SK-N-SH (cell line): ENCODE measurements at regions not wholly inside any gene's neighbourhood (a gene's known extent, or its start where the extent isn't known, plus 50 kb on each side); places are given as distances from the start of the nearest gene placed in this dataset.
A peak's percentile ranks its signal among the peaks of the same experiment; 100 is the strongest.

ENCODE experiments used
- CTCF ChIA-PET: fragments of 300-600, 350-600 bp; formaldehyde crosslinking; extraction: SDS; loops from one replicate; lab custom pipeline; 2021; lab: Yijun Ruan, JAX
- POLR2A ChIA-PET: fragments of 350-600 bp; sonication (Branson Sonifier 250); formaldehyde crosslinking; extraction: SDS; loops from one replicate; lab custom pipeline; 2020; ENCODE audit warnings: antibody characterized with exemption, inconsistent platforms; lab: Yijun Ruan, JAX
- DNase-seq: peaks from one replicate; pipeline ENCODE4 v3.0.0; 2012
- H2AFZ ChIP-seq: fragments of 200-600 bp; sonication (generic); 2 replicates; pipeline ENCODE4 v1.8.1; 2016; ENCODE audit warnings: antibody characterized with exemption, mild to moderate bottlenecking, low read depth
- H3F3A ChIP-seq: fragments of 200-600 bp; sonication (generic); replicated peaks from 2 replicates; pipeline ENCODE3; 2016; ENCODE audit warnings: antibody characterized with exemption, mild to moderate bottlenecking; ENCODE audit not compliant: insufficient read depth
- H3K27ac ChIP-seq, 2 experiments: fragments of 200-500 bp in 1 of 2; fragments of 200-600 bp in 1 of 2; sonication (Bioruptor generic) in 1 of 2; sonication (generic), shearing (Covaris generic) in 1 of 2; 2 replicates each; pipeline versions ENCODE4 v1.5.1 to v1.6.1; 2014 to 2016; ENCODE audit warnings: low read depth in 2 of 2, inconsistent platforms in 1 of 2, low read length in 1 of 2, mild to moderate bottlenecking in 1 of 2, mixed read lengths in 1 of 2
- H3K27me3 ChIP-seq: fragments of 200-600 bp; sonication (generic), shearing (Covaris generic); 2 replicates; pipeline ENCODE4 v1.6.1; 2016; ENCODE audit warnings: mixed run types; ENCODE audit not compliant: insufficient read depth
- H3K36me3 ChIP-seq, 2 experiments: fragments of 200-500 bp in 1 of 2; fragments of 200-600 bp in 1 of 2; sonication (Bioruptor generic) in 1 of 2; sonication (generic) in 1 of 2; replicated peaks in 1 of 2; 2 replicates each; pipeline versions ENCODE3 to v1.5.1; 2014 to 2016; ENCODE audit warnings: low read length in 1 of 2, mild to moderate bottlenecking in 1 of 2; ENCODE audit not compliant: insufficient read depth in 2 of 2, control insufficient read depth in 1 of 2
- H3K4me1 ChIP-seq, 2 experiments: fragments of 200-500 bp in 1 of 2; fragments of 200-600 bp in 1 of 2; sonication (Bioruptor generic) in 1 of 2; sonication (generic), shearing (Covaris generic) in 1 of 2; 2 replicates each; pipeline versions ENCODE4 v1.5.1 to v1.6.1; 2014 to 2016; ENCODE audit warnings: low read depth in 1 of 2, low read length in 1 of 2, mixed run types in 1 of 2; ENCODE audit not compliant: insufficient read depth in 2 of 2, control insufficient read depth in 1 of 2
- H3K4me2 ChIP-seq: fragments of 200-600 bp; sonication (generic), shearing (Covaris generic); 2 replicates; pipeline ENCODE4 v1.6.1; 2017; ENCODE audit warnings: mixed run types
- H3K4me3 ChIP-seq, 2 experiments: fragments of 200-500 bp in 1 of 2; fragments of 200-600 bp in 1 of 2; sonication (Bioruptor generic) in 1 of 2; sonication (generic), shearing (Covaris generic) in 1 of 2; 2 replicates each; pipeline versions ENCODE4 v1.5.1 to v1.8.1; 2014 to 2016; ENCODE audit warnings: low read depth in 2 of 2, inconsistent platforms in 1 of 2, low read length in 1 of 2, mild to moderate bottlenecking in 1 of 2, mixed read lengths in 1 of 2, moderate library complexity in 1 of 2
- H3K79me2 ChIP-seq: fragments of 200-600 bp; sonication (generic); 2 replicates; pipeline ENCODE4 v1.8.1; 2017; ENCODE audit warnings: mild to moderate bottlenecking; ENCODE audit not compliant: insufficient read depth
- H3K9ac ChIP-seq: fragments of 200-600 bp; sonication (generic); 2 replicates; pipeline ENCODE4 v1.6.1; 2017; ENCODE audit warnings: mixed run types
- H3K9me2 ChIP-seq: fragments of 200-600 bp; sonication (generic); 2 replicates; pipeline ENCODE4 v1.6.1; 2017; ENCODE audit warnings: mixed run types
- H3K9me3 ChIP-seq: fragments of 200-600 bp; sonication (generic); 2 replicates; pipeline ENCODE4 v1.6.1; 2017; ENCODE audit warnings: mixed run types, mild to moderate bottlenecking, moderate library complexity
- H4K20me1 ChIP-seq: fragments of 200-600 bp; sonication (generic); 2 replicates; pipeline ENCODE4 v1.6.1; 2017; ENCODE audit warnings: mild to moderate bottlenecking, mixed run types; ENCODE audit not compliant: insufficient read depth
- EP300 ChIP-seq, 2 experiments: IDR thresholded peaks; 2 replicates each; pipeline versions ENCODE4 v1.4.0 to v1.6.1; 2012; ENCODE audit warnings: borderline replicate concordance in 1 of 2, low read depth in 1 of 2, low read length in 1 of 2
- FOSL2 ChIP-seq: IDR thresholded peaks from 2 replicates; pipeline ENCODE4 v1.4.0; 2012; ENCODE audit warnings: low read depth, mild to moderate bottlenecking, moderate library complexity, borderline replicate concordance
- FOXM1 ChIP-seq: IDR thresholded peaks from 2 replicates; pipeline ENCODE4 v1.4.0; 2012; ENCODE audit warnings: low read depth, mild to moderate bottlenecking
- GATA2 ChIP-seq: sonication (generic); formaldehyde crosslinking; IDR thresholded peaks from 2 replicates; pipeline ENCODE4 v1.5.0; 2020; ENCODE audit warnings: mild to moderate bottlenecking, missing genetic modification reagents
- IRF3 ChIP-seq: fragments of 150-350 bp; IDR thresholded peaks from 2 replicates; pipeline ENCODE4 v1.6.1; 2016; ENCODE audit warnings: mild to moderate bottlenecking, low read depth, low read length
- JUND ChIP-seq: IDR thresholded peaks from 2 replicates; pipeline ENCODE4 v1.4.0; 2012
- MEF2A ChIP-seq: IDR thresholded peaks from 2 replicates; pipeline ENCODE4 v1.4.0; 2012; ENCODE audit warnings: low read depth, borderline replicate concordance
- MXI1 ChIP-seq: IDR thresholded peaks from 2 replicates; pipeline ENCODE4 v1.6.1; 2012; ENCODE audit warnings: mild to moderate bottlenecking, low read depth, low read length, improper control_type of control experiment
- NFIC ChIP-seq: IDR thresholded peaks from 2 replicates; pipeline ENCODE4 v1.4.0; 2012; ENCODE audit warnings: borderline replicate concordance
- REST ChIP-seq: IDR thresholded peaks from 2 replicates; pipeline ENCODE4 v1.6.1; 2012; ENCODE audit warnings: mild to moderate bottlenecking, low read depth, low read length, moderate library complexity
- RFX5 ChIP-seq: IDR thresholded peaks from 2 replicates; pipeline ENCODE4 v1.6.1; 2012; ENCODE audit warnings: mild to moderate bottlenecking, improper control_type of control experiment, low read length
- RXRA ChIP-seq: IDR thresholded peaks from 2 replicates; pipeline ENCODE4 v1.4.0; 2012; ENCODE audit warnings: low read depth, mild to moderate bottlenecking, borderline replicate concordance
- SMC3 ChIP-seq: IDR thresholded peaks from 2 replicates; pipeline ENCODE4 v1.6.1; 2012; ENCODE audit warnings: low read depth, low read length, improper control_type of control experiment
- TAF1 ChIP-seq: IDR thresholded peaks from 2 replicates; pipeline ENCODE4 v1.6.1; 2012; ENCODE audit warnings: low read depth, mild to moderate bottlenecking, low read length, moderate library complexity, borderline replicate concordance
- TEAD4 ChIP-seq: IDR thresholded peaks from 2 replicates; pipeline ENCODE4 v1.4.0; 2012; ENCODE audit warnings: mild to moderate bottlenecking, borderline replicate concordance; ENCODE audit not compliant: insufficient read depth
- USF1 ChIP-seq: IDR thresholded peaks from 2 replicates; pipeline ENCODE4 v1.4.0; 2012; ENCODE audit warnings: low read depth, borderline replicate concordance
- YY1 ChIP-seq: IDR thresholded peaks from 2 replicates; pipeline ENCODE4 v1.4.0; 2012; ENCODE audit warnings: low read depth, mild to moderate bottlenecking
- ZBTB33 ChIP-seq: IDR thresholded peaks from 2 replicates; pipeline ENCODE4 v1.4.0; 2012; ENCODE audit warnings: low read depth, borderline replicate concordance
- WGBS: methylation state at CpG from one replicate; pipeline ENCODE4 v1.1.6; 2017; ENCODE audit warnings: low lambda C conversion rate; 5-methylcytosine and 5-hydroxymethylcytosine counted together

GRCh38 chr11:27926981-27927481 lies 180.9 kb downstream of the KIF18A start:
- no peak for DNase-seq
- 70% methylated on average over 4 of the region's 4 CpGs for whole genome bisulfite sequencing
- ChIA-PET POLR2A (no interaction called here), CTCF (no interaction called here)
- Histone ChIP-seq H3K4me1 (peaks cover 0 to 3% of the 10 kb centered on the region in 2 experiments; a peak in 1 of 4 replicates), H3K4me3 (no peak overlapping the region), H3K79me2 (no peaks in the 10 kb centered on the region), H3F3A (no peaks in the 10 kb centered on the region), H3K4me2 (no peak overlapping the region), H3K9me2 (0 out of 2 replicates have a peak, but pooled peaks cover 4% of the 10 kb centered on the region), H3K9ac (no peak overlapping the region), H3K9me3 (peaks cover 6% of the 10 kb centered on the region; the same call in 1 of the 2 replicates), H2AFZ (no peak overlapping the region), H4K20me1 (no peaks in the 10 kb centered on the region), H3K27ac (no peak overlapping the region), H3K27me3 (no peaks in the 10 kb centered on the region), H3K36me3 (no peaks in the 10 kb centered on the region)
- no peak for TF ChIP-seq IRF3
- no peak for TF ChIP-seq USF1
- no peak for TF ChIP-seq JUND
- TF ChIP-seq RFX5, result no peak
- no peak for TF ChIP-seq MXI1
- no peak for TF ChIP-seq ZBTB33
- 0 out of 2 replicates have a peak, but pooled peaks have one; percentile 9 for TF ChIP-seq FOSL2
- no peak for TF ChIP-seq TEAD4

GRCh38 chr11:27926486-27926885 lies 181.5 kb downstream of the KIF18A start:
- ChIA-PET POLR2A (no interaction called here), CTCF (no interaction called here)
- H3K9ac ChIP-seq, result no peak overlapping the region
- H3K9me3 ChIP-seq, result peaks cover 6% of the 10 kb centered on the region; the same call in 1 of the 2 replicates
- no peak for TF ChIP-seq YY1
- no peak for TF ChIP-seq EP300 (IDR thresholded peaks at IDR 0.05; ENCODE audit: borderline replicate concordance in 1 of 2, low read depth in 1 of 2, low read length in 1 of 2)
- TF ChIP-seq RXRA, result no peak
- TF ChIP-seq FOXM1, result no peak
- no peak for TF ChIP-seq MEF2A
- no peak for TF ChIP-seq REST
- no peak for TF ChIP-seq TAF1
- TF ChIP-seq MXI1, result no peak
- no peak for TF ChIP-seq RFX5
- no peak for TF ChIP-seq JUND
- TF ChIP-seq SMC3, result no peak
- TF ChIP-seq NFIC, result no peak
- no peak for TF ChIP-seq GATA2 (CRISPR knock-in tag)
- H3K79me2 ChIP-seq, result no peaks in the 10 kb centered on the region
- peaks cover 0 to 3% of the 10 kb centered on the region in 2 experiments; a peak in 1 of 4 replicates for H3K4me1 ChIP-seq
- 0 out of 2 replicates have a peak, but pooled peaks cover 4% of the 10 kb centered on the region for H3K9me2 ChIP-seq
- peak overlapping the region; percentile 23; the same call in 1 of the 2 replicates for H2AFZ ChIP-seq
- H3K27ac ChIP-seq, result no peak overlapping the region
- H3K36me3 ChIP-seq, result peaks cover 0 to under 1% of the 10 kb centered on the region in 2 experiments
- no peaks in the 10 kb centered on the region for H3K27me3 ChIP-seq
- no peaks in the 10 kb centered on the region for H3F3A ChIP-seq
- WGBS, result 73% methylated on average over 2 of the region's 2 CpGs
- H4K20me1 ChIP-seq, result no peaks in the 10 kb centered on the region
- no peak overlapping the region for H3K4me2 ChIP-seq
- DNase-seq, result no peak
- H3K4me3 ChIP-seq, result no peak overlapping the region
